ENCODE measurements at regions not wholly inside any gene's neighbourhood (a gene's known extent, or its start where the extent isn't known, plus 50 kb on each side); places are given as distances from the start of the nearest gene placed in this dataset.

GRCh38 chrX:138856881-138857604 lies 145.5 kb upstream of the FGF13 start:
- TF ChIP-seq POLR2AphosphoS5 (IDR thresholded peaks at IDR 0.05) (no peak), CTCF (IDR thresholded peaks at IDR 0.05) (no peak)
